ENCODE measurements at regions not wholly inside any gene's neighbourhood (a gene's known extent, or its start where the extent isn't known, plus 50 kb on each side); places are given as distances from the start of the nearest gene placed in this dataset.

- TF ChIP-seq CTCF (IDR thresholded peaks at IDR 0.05; ENCODE audit: insufficient read depth, low read length) (no peak), POLR2AphosphoS5 (IDR thresholded peaks at IDR 0.05; ENCODE audit: low read depth) (no peak), SPI1 (IDR thresholded peaks at IDR 0.05; ENCODE audit: borderline replicate concordance, low read depth) (no peak), REST (IDR thresholded peaks at IDR 0.05; ENCODE audit: insufficient replicate concordance, low read depth) (no peak), GABPA (IDR thresholded peaks at IDR 0.05; ENCODE audit: low read depth) (no peak)
Observed at GRCh38 chr20:39910536-39910935, 778.5 kb downstream of the MAFB start.
